ENCODE measurements at regions not wholly inside any gene's neighbourhood (a gene's known extent, or its start where the extent isn't known, plus 50 kb on each side); places are given as distances from the start of the nearest gene placed in this dataset.

- TF ChIP-seq, protein P1, sequence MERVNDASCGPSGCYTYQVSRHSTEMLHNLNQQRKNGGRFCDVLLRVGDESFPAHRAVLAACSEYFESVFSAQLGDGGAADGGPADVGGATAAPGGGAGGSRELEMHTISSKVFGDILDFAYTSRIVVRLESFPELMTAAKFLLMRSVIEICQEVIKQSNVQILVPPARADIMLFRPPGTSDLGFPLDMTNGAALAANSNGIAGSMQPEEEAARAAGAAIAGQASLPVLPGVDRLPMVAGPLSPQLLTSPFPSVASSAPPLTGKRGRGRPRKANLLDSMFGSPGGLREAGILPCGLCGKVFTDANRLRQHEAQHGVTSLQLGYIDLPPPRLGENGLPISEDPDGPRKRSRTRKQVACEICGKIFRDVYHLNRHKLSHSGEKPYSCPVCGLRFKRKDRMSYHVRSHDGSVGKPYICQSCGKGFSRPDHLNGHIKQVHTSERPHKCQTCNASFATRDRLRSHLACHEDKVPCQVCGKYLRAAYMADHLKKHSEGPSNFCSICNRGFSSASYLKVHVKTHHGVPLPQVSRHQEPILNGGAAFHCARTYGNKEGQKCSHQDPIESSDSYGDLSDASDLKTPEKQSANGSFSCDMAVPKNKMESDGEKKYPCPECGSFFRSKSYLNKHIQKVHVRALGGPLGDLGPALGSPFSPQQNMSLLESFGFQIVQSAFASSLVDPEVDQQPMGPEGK (CRISPR knock-in tag; IDR thresholded peaks at IDR 0.05; ENCODE audit: borderline replicate concordance): no peak
- TF ChIP-seq ZNF70 (CRISPR knock-in tag; IDR thresholded peaks at IDR 0.05) (no peak), ESRRG (CRISPR knock-in tag; IDR thresholded peaks at IDR 0.05) (no peak), ZFP3 (CRISPR knock-in tag; IDR thresholded peaks at IDR 0.05) (no peak)
These were observed 547.2 kb downstream of the ETV1 start (continued) for GRCh38 chr7:13442226-13442625.

DNA sequence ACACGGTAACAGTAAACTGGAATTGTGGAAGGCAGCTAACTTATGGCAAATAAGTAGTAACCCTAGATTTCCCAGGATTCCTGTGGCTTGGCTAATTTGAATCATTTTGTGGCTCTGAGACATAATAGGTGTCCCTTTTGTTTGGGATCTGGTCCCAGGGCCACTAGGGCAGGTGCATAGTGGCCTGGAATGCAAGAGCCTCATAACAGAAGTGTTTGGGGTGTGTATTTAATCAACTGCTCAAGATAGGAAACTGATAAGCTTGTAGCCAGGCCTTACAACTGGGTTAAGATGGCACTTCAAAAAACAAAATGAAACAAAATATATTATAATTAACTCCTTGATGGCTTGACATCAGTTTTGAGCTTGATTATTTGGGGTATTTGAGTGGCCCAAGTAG, 541.8 kb downstream of the ETV1 start:
- ATAC-seq: no peak
- TF ChIP-seq ZFP30 (CRISPR knock-in tag; IDR thresholded peaks at IDR 0.05) (no peak), ZFP3 (CRISPR knock-in tag; IDR thresholded peaks at IDR 0.05) (no peak), ESRRG (CRISPR knock-in tag; IDR thresholded peaks at IDR 0.05) (no peak), ZNF70 (CRISPR knock-in tag; IDR thresholded peaks at IDR 0.05) (no peak), ZNF8 (CRISPR knock-in tag; IDR thresholded peaks at IDR 0.05) (no peak), RARB (CRISPR knock-in tag; IDR thresholded peaks at IDR 0.05) (no peak), OSR1 (CRISPR knock-in tag; IDR thresholded peaks at IDR 0.05) (no peak), ISL1 (CRISPR knock-in tag; IDR thresholded peaks at IDR 0.05) (no peak), SNAI2 (CRISPR knock-in tag; IDR thresholded peaks at IDR 0.05) (no peak), ZNF565 (CRISPR knock-in tag; conservative IDR thresholded peaks at IDR 0.05; ENCODE audit: low read depth) (no peak), BACH2 (CRISPR knock-in tag; IDR thresholded peaks at IDR 0.05; ENCODE audit: borderline replicate concordance) (no peak), TOX (CRISPR knock-in tag; IDR thresholded peaks at IDR 0.05; ENCODE audit: borderline replicate concordance) (no peak), TSHZ2 (CRISPR knock-in tag; IDR thresholded peaks at IDR 0.05) (no peak), PPARA (CRISPR knock-in tag; IDR thresholded peaks at IDR 0.05; ENCODE audit: borderline replicate concordance) (no peak), ARNTL (CRISPR knock-in tag; IDR thresholded peaks at IDR 0.05; ENCODE audit: borderline replicate concordance, low read depth) (no peak), CSDC2 (CRISPR knock-in tag; IDR thresholded peaks at IDR 0.05) (no peak), ZC3H10 (CRISPR knock-in tag; IDR thresholded peaks at IDR 0.05) (no peak)
- TF ChIP-seq, protein P2, sequence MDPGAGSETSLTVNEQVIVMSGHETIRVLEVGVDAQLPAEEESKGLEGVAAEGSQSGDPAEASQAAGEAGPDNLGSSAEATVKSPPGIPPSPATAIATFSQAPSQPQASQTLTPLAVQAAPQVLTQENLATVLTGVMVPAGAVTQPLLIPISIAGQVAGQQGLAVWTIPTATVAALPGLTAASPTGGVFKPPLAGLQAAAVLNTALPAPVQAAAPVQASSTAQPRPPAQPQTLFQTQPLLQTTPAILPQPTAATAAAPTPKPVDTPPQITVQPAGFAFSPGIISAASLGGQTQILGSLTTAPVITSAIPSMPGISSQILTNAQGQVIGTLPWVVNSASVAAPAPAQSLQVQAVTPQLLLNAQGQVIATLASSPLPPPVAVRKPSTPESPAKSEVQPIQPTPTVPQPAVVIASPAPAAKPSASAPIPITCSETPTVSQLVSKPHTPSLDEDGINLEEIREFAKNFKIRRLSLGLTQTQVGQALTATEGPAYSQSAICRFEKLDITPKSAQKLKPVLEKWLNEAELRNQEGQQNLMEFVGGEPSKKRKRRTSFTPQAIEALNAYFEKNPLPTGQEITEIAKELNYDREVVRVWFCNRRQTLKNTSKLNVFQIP (CRISPR knock-in tag; IDR thresholded peaks at IDR 0.05; ENCODE audit: borderline replicate concordance, low read depth): no peak
- TF ChIP-seq, protein P3, sequence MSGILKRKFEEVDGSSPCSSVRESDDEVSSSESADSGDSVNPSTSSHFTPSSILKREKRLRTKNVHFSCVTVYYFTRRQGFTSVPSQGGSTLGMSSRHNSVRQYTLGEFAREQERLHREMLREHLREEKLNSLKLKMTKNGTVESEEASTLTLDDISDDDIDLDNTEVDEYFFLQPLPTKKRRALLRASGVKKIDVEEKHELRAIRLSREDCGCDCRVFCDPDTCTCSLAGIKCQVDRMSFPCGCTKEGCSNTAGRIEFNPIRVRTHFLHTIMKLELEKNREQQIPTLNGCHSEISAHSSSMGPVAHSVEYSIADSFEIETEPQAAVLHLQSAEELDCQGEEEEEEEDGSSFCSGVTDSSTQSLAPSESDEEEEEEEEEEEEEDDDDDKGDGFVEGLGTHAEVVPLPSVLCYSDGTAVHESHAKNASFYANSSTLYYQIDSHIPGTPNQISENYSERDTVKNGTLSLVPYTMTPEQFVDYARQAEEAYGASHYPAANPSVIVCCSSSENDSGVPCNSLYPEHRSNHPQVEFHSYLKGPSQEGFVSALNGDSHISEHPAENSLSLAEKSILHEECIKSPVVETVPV (CRISPR knock-in tag; IDR thresholded peaks at IDR 0.05): no peak
- TF ChIP-seq, protein P1 (CRISPR knock-in tag; IDR thresholded peaks at IDR 0.05; ENCODE audit: borderline replicate concordance): no peak

GRCh38 chr7:13448243-13448642, 541.2 kb downstream of the ETV1 start:
- no peak for ATAC-seq
- TF ChIP-seq ZFP3 (CRISPR knock-in tag; IDR thresholded peaks at IDR 0.05): no peak
- TF ChIP-seq, protein P4, sequence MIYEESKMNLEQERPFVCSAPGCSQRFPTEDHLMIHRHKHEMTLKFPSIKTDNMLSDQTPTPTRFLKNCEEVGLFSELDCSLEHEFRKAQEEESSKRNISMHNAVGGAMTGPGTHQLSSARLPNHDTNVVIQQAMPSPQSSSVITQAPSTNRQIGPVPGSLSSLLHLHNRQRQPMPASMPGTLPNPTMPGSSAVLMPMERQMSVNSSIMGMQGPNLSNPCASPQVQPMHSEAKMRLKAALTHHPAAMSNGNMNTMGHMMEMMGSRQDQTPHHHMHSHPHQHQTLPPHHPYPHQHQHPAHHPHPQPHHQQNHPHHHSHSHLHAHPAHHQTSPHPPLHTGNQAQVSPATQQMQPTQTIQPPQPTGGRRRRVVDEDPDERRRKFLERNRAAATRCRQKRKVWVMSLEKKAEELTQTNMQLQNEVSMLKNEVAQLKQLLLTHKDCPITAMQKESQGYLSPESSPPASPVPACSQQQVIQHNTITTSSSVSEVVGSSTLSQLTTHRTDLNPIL (CRISPR knock-in tag; IDR thresholded peaks at IDR 0.05; ENCODE audit: low read depth): no peak

All from SK-N-SH treated with all-trans-retinoic acid at 6 μM for 48 hours (cell line).